GM23338 (cell line): ENCODE measurements at regions not wholly inside any gene's neighbourhood (a gene's known extent, or its start where the extent isn't known, plus 50 kb on each side); places are given as distances from the start of the nearest gene placed in this dataset.

Experiments
- ATAC-seq: fragments of 200-7000 bp; cut with Tn5 transposase; 3 replicates; pipeline ENCODE4 v1.9.1; 2020
- DNase-seq: peaks from one replicate; pipeline ENCODE4 v3.0.0-alpha.2; 2015; ENCODE audit warnings: low spot score
- H2AFZ ChIP-seq: fragments of 200-600 bp; sonication (generic); 2 replicates; pipeline ENCODE4 v1.8.0; 2016; ENCODE audit warnings: antibody characterized with exemption, mild to moderate bottlenecking, moderate library complexity
- H3F3A ChIP-seq: fragments of 200-600 bp; sonication (generic); replicated peaks from 2 replicates; pipeline ENCODE4 v1.8.0; 2017; ENCODE audit warnings: antibody characterized with exemption, mixed run types, low read depth
- H3K27ac ChIP-seq: fragments of 200-600 bp; sonication (generic); 2 replicates; pipeline ENCODE4 v1.6.1; 2016; ENCODE audit warnings: low read depth
- H3K27me3 ChIP-seq: fragments of 200-600 bp; sonication (generic); 2 replicates; pipeline ENCODE4 v1.8.0; 2016; ENCODE audit warnings: mild to moderate bottlenecking, mixed run types, moderate library complexity; ENCODE audit not compliant: insufficient read depth
- H3K36me3 ChIP-seq: fragments of 200-600 bp; sonication (generic); 2 replicates; pipeline ENCODE4 v1.8.0; 2016; ENCODE audit warnings: mild to moderate bottlenecking; ENCODE audit not compliant: insufficient read depth
- H3K4me1 ChIP-seq: fragments of 200-600 bp; sonication (generic); 2 replicates; pipeline ENCODE4 v1.8.0; 2016; ENCODE audit warnings: mild to moderate bottlenecking, moderate library complexity; ENCODE audit not compliant: insufficient read depth
- H3K4me2 ChIP-seq: fragments of 200-600 bp; sonication (generic); 2 replicates; pipeline ENCODE4 v1.7.1; 2017; ENCODE audit warnings: mixed run types
- H3K4me3 ChIP-seq: fragments of 200-600 bp; sonication (generic); 2 replicates; pipeline ENCODE4 v1.6.1; 2016; ENCODE audit warnings: mixed run types
- H3K79me2 ChIP-seq: fragments of 200-600 bp; sonication (generic); replicated peaks from 2 replicates; pipeline ENCODE4 v1.8.0; 2017; ENCODE audit warnings: mild to moderate bottlenecking; ENCODE audit not compliant: insufficient read depth
- H3K9me2 ChIP-seq: fragments of 200-600 bp; sonication (generic); 2 replicates; pipeline ENCODE4 v1.8.0; 2017; ENCODE audit not compliant: insufficient read depth
- H4K20me1 ChIP-seq: fragments of 200-600 bp; sonication (generic); replicated peaks from 2 replicates; pipeline ENCODE4 v1.8.0; 2017; ENCODE audit warnings: mild to moderate bottlenecking; ENCODE audit not compliant: insufficient read depth
- H3K27ac Mint-ChIP-seq: 2 replicates; pipeline ENCODE4 v1.8.0; 2020; ENCODE audit warnings: inconsistent platforms, mild to moderate bottlenecking, moderate library complexity, mixed read lengths
- H3K27me3 Mint-ChIP-seq: 3 replicates; pipeline ENCODE4 v1.8.0; 2022; ENCODE audit warnings: low read depth, mild to moderate bottlenecking, moderate library complexity, mixed read lengths, inconsistent platforms; ENCODE audit not compliant: insufficient read depth, poor library complexity
- H3K36me3 Mint-ChIP-seq: 3 replicates; pipeline ENCODE4 v1.8.0; 2021; ENCODE audit warnings: low read depth, mild to moderate bottlenecking, inconsistent platforms, moderate library complexity, mixed read lengths
- H3K4me1 Mint-ChIP-seq: 3 replicates; pipeline ENCODE4 v1.8.0; 2020; ENCODE audit warnings: mild to moderate bottlenecking, inconsistent platforms, mixed read lengths
- H3K4me3 Mint-ChIP-seq: 3 replicates; pipeline ENCODE4 v1.8.0; 2021; ENCODE audit warnings: moderate library complexity, mild to moderate bottlenecking, inconsistent platforms, mixed read lengths
- H3K9me3 Mint-ChIP-seq: 3 replicates; pipeline ENCODE4 v1.8.0; 2020; ENCODE audit warnings: moderate library complexity, mild to moderate bottlenecking, inconsistent platforms, mixed read lengths
- CREB1 ChIP-seq: fragments of 250-450 bp; sonication (Bioruptor Pico); IDR thresholded peaks from 2 replicates; pipeline ENCODE4 v1.5.0; 2020; ENCODE audit warnings: low read depth, mild to moderate bottlenecking, moderate library complexity
- EZH2 ChIP-seq: fragments of 200-600 bp; sonication (generic); IDR thresholded peaks from one replicate; pipeline ENCODE4 v1.8.0; 2017; ENCODE audit warnings: antibody characterized with exemption, mild to moderate bottlenecking, low read depth; ENCODE audit not compliant: unreplicated experiment
- EZH2phosphoT487 ChIP-seq: fragments of 200-600 bp; sonication (generic); IDR thresholded peaks from one replicate; pipeline ENCODE4 v1.8.1; 2018; ENCODE audit warnings: antibody characterized with exemption; ENCODE audit not compliant: unreplicated experiment
- JUNB ChIP-seq: IDR thresholded peaks from one replicate; pipeline ENCODE4 v1.6.1; 2016; ENCODE audit warnings: antibody characterized with exemption; ENCODE audit not compliant: unreplicated experiment
- NANOG ChIP-seq: IDR thresholded peaks from 2 replicates; pipeline ENCODE4 v1.6.1; 2016; ENCODE audit warnings: antibody characterized with exemption, borderline replicate concordance
- ZNF114 ChIP-seq: fragments of 250-450 bp; sonication (Bioruptor Pico); IDR thresholded peaks from 2 replicates; pipeline ENCODE4 v1.5.0; 2020; ENCODE audit warnings: mild to moderate bottlenecking, moderate library complexity
- ZNF331 ChIP-seq: fragments of 250-450 bp; sonication (Bioruptor Pico); IDR thresholded peaks from 2 replicates; pipeline ENCODE4 v1.5.0; 2020; ENCODE audit warnings: low read depth, mild to moderate bottlenecking, moderate library complexity
- TF ChIP-seq, protein P1 (sequence below): fragments of 250-450 bp; sonication (Bioruptor Pico); IDR thresholded peaks from 2 replicates; pipeline ENCODE4 v1.5.0; 2020; ENCODE audit warnings: mild to moderate bottlenecking, moderate library complexity
- TF ChIP-seq, protein P2 (sequence below): IDR thresholded peaks from one replicate; pipeline ENCODE4 v1.6.1; 2018; ENCODE audit warnings: antibody characterized with exemption; ENCODE audit not compliant: unreplicated experiment
- TF ChIP-seq, protein P3 (sequence below): IDR thresholded peaks from 2 replicates; pipeline ENCODE4 v1.6.1; 2016; ENCODE audit warnings: antibody characterized with exemption

DNA sequence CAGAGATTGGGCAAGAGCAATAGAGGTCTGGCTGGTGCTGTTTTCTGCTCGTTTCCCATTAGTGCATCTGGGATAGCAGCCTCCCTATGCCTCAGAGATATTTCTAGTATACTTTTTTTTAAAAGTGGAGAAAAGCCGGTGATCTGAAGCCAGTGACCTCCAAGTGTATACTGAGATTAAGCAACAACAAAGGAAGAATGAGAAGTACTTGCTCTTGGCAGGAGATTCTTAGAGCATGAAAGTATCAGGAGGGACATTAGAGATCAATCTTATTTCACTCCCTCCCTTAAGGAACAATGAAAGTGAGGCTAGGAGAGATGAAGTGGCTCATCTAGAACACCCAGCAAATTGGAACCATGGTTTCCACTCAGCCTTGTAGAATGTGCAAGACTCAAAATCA, 423.3 kb downstream of the SOX2 start:
- DNase-seq, result no peak
- TF ChIP-seq NANOG (no peak), EZH2 (no peak), JUNB (no peak), CREB1 (CRISPR knock-in tag) (no peak)
- TF ChIP-seq, protein P1, sequence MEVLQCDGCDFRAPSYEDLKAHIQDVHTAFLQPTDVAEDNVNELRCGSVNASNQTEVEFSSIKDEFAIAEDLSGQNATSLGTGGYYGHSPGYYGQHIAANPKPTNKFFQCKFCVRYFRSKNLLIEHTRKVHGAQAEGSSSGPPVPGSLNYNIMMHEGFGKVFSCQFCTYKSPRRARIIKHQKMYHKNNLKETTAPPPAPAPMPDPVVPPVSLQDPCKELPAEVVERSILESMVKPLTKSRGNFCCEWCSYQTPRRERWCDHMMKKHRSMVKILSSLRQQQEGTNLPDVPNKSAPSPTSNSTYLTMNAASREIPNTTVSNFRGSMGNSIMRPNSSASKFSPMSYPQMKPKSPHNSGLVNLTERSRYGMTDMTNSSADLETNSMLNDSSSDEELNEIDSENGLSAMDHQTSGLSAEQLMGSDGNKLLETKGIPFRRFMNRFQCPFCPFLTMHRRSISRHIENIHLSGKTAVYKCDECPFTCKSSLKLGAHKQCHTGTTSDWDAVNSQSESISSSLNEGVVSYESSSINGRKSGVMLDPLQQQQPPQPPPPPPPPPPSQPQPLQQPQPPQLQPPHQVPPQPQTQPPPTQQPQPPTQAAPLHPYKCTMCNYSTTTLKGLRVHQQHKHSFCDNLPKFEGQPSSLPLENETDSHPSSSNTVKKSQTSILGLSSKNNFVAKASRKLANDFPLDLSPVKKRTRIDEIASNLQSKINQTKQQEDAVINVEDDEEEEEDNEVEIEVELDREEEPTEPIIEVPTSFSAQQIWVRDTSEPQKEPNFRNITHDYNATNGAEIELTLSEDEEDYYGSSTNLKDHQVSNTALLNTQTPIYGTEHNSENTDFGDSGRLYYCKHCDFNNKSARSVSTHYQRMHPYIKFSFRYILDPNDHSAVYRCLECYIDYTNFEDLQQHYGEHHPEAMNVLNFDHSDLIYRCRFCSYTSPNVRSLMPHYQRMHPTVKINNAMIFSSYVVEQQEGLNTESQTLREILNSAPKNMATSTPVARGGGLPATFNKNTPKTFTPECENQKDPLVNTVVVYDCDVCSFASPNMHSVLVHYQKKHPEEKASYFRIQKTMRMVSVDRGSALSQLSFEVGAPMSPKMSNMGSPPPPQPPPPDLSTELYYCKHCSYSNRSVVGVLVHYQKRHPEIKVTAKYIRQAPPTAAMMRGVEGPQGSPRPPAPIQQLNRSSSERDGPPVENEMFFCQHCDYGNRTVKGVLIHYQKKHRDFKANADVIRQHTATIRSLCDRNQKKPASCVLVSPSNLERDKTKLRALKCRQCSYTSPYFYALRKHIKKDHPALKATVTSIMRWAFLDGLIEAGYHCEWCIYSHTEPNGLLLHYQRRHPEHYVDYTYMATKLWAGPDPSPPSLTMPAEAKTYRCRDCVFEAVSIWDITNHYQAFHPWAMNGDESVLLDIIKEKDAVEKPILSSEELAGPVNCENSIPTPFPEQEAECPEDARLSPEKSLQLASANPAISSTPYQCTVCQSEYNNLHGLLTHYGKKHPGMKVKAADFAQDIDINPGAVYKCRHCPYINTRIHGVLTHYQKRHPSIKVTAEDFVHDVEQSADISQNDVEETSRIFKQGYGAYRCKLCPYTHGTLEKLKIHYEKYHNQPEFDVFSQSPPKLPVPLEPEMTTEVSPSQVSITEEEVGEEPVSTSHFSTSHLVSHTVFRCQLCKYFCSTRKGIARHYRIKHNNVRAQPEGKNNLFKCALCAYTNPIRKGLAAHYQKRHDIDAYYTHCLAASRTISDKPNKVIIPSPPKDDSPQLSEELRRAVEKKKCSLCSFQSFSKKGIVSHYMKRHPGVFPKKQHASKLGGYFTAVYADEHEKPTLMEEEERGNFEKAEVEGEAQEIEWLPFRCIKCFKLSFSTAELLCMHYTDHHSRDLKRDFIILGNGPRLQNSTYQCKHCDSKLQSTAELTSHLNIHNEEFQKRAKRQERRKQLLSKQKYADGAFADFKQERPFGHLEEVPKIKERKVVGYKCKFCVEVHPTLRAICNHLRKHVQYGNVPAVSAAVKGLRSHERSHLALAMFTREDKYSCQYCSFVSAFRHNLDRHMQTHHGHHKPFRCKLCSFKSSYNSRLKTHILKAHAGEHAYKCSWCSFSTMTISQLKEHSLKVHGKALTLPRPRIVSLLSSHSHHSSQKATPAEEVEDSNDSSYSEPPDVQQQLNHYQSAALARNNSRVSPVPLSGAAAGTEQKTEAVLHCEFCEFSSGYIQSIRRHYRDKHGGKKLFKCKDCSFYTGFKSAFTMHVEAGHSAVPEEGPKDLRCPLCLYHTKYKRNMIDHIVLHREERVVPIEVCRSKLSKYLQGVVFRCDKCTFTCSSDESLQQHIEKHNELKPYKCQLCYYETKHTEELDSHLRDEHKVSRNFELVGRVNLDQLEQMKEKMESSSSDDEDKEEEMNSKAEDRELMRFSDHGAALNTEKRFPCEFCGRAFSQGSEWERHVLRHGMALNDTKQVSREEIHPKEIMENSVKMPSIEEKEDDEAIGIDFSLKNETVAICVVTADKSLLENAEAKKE (CRISPR knock-in tag), result no peak
- Histone ChIP-seq H4K20me1 (no peaks in the 10 kb centered on the region), H3K4me2 (no peak overlapping the region), H3K27me3 (peaks cover 19% of the 10 kb centered on the region), H3K4me1 (peaks cover 21% of the 10 kb centered on the region), H2AFZ (no peak overlapping the region; the same call in 1 of the 2 replicates), H3K79me2 (no peaks in the 10 kb centered on the region), H3K36me3 (no peaks in the 10 kb centered on the region), H3F3A (no peaks in the 10 kb centered on the region), H3K27ac (no peak overlapping the region), H3K9me2 (no peaks in the 10 kb centered on the region), H3K4me3 (no peak overlapping the region)
- H3K27ac Mint-ChIP-seq, result no peak overlapping the region
- H3K4me1 Mint-ChIP-seq, result peaks cover 38% of the 10 kb centered on the region
- H3K27me3 Mint-ChIP-seq, result peaks cover 16% of the 10 kb centered on the region
- no peaks in the 10 kb centered on the region for H3K36me3 Mint-ChIP-seq
- H3K9me3 Mint-ChIP-seq, result no peaks in the 10 kb centered on the region
- ATAC-seq, result no peak
- no peak overlapping the region for H3K4me3 Mint-ChIP-seq

DNA sequence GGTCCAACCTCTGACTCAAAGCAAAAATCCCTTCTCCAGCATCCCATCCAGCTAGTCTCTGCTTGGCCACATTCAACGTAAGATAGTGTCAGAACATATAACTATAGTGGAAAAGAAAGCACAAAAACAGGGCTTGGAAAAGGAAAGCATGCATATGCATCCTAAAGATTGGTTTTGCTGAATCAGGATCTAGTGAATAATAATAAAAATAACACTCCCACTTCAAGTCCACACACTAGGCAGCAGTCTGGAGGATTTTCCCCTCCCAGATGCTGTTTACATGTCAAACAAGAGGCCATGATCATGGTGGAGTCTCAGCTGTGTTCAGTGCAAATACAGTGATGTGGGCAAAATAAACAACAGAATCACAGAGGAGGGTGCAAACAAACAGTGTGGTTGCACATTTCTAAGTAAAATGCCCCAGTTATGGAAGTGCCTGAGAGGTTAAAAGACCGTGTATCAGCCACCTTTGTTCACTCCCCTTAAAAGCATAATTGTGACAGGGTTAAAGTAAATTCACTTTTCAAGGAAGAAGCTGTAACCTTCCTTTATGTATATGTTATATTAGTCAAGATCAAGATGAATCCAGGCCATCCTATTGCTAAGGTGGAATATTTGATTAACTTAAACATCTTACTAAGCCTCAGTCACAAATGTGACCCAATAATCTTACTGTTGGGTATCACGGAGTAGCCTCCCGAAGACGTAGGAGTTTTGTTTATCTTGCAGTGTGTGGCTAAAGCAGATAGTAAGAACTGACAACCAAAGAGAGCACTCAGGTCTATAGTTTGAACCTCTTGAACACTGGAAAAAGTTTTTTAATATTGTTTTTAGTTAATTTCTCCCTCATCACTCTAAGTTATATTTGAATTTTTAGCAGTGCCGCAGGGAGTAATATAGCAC, 424.5 kb downstream of the SOX2 start:
- ATAC-seq (no peak), DNase-seq (no peak)
- Mint-ChIP-seq H3K27ac (no peak overlapping the region), H3K4me3 (no peak overlapping the region), H3K4me1 (peaks cover 37% of the 10 kb centered on the region), H3K36me3 (no peaks in the 10 kb centered on the region), H3K9me3 (no peaks in the 10 kb centered on the region), H3K27me3 (peaks cover 23% of the 10 kb centered on the region)
- Histone ChIP-seq H3K27ac (no peak overlapping the region), H3K36me3 (no peaks in the 10 kb centered on the region), H3K27me3 (peaks cover 27% of the 10 kb centered on the region), H2AFZ (no peak overlapping the region; the same call in 1 of the 2 replicates), H4K20me1 (no peaks in the 10 kb centered on the region), H3K4me3 (no peak overlapping the region), H3K9me2 (no peaks in the 10 kb centered on the region), H3K4me1 (peaks cover 27% of the 10 kb centered on the region), H3K4me2 (no peak overlapping the region), H3F3A (no peaks in the 10 kb centered on the region), H3K79me2 (no peaks in the 10 kb centered on the region)
- TF ChIP-seq, protein P2, sequence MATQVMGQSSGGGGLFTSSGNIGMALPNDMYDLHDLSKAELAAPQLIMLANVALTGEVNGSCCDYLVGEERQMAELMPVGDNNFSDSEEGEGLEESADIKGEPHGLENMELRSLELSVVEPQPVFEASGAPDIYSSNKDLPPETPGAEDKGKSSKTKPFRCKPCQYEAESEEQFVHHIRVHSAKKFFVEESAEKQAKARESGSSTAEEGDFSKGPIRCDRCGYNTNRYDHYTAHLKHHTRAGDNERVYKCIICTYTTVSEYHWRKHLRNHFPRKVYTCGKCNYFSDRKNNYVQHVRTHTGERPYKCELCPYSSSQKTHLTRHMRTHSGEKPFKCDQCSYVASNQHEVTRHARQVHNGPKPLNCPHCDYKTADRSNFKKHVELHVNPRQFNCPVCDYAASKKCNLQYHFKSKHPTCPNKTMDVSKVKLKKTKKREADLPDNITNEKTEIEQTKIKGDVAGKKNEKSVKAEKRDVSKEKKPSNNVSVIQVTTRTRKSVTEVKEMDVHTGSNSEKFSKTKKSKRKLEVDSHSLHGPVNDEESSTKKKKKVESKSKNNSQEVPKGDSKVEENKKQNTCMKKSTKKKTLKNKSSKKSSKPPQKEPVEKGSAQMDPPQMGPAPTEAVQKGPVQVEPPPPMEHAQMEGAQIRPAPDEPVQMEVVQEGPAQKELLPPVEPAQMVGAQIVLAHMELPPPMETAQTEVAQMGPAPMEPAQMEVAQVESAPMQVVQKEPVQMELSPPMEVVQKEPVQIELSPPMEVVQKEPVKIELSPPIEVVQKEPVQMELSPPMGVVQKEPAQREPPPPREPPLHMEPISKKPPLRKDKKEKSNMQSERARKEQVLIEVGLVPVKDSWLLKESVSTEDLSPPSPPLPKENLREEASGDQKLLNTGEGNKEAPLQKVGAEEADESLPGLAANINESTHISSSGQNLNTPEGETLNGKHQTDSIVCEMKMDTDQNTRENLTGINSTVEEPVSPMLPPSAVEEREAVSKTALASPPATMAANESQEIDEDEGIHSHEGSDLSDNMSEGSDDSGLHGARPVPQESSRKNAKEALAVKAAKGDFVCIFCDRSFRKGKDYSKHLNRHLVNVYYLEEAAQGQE, result no peak
- TF ChIP-seq, protein P3, sequence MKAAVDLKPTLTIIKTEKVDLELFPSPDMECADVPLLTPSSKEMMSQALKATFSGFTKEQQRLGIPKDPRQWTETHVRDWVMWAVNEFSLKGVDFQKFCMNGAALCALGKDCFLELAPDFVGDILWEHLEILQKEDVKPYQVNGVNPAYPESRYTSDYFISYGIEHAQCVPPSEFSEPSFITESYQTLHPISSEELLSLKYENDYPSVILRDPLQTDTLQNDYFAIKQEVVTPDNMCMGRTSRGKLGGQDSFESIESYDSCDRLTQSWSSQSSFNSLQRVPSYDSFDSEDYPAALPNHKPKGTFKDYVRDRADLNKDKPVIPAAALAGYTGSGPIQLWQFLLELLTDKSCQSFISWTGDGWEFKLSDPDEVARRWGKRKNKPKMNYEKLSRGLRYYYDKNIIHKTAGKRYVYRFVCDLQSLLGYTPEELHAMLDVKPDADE, result no peak
- no peak for TF ChIP-seq ZNF114
- no peak for TF ChIP-seq EZH2phosphoT487
- no peak for TF ChIP-seq ZNF331 (CRISPR knock-in tag)
